KMS-11 (cell line): ENCODE measurements at regions not wholly inside any gene's neighbourhood (a gene's known extent, or its start where the extent isn't known, plus 50 kb on each side); places are given as distances from the start of the nearest gene placed in this dataset.

Experiments
- H2AFZ ChIP-seq: fragments of 200-600 bp; sonication (generic); 2 replicates; pipeline ENCODE4 v1.6.1; 2016; ENCODE audit warnings: antibody characterized with exemption, mixed run types, low read depth
- H3K27ac ChIP-seq: fragments of 200-600 bp; sonication (generic); 2 replicates; pipeline ENCODE4 v1.6.1; 2016; ENCODE audit warnings: mild to moderate bottlenecking, mixed run types
- H3K27me3 ChIP-seq: fragments of 200-600 bp; sonication (generic); 2 replicates; pipeline ENCODE4 v1.6.1; 2017; ENCODE audit warnings: mild to moderate bottlenecking, low read depth, mixed run types, moderate library complexity; ENCODE audit not compliant: insufficient read depth
- H3K36me3 ChIP-seq: fragments of 200-600 bp; sonication (generic); 2 replicates; pipeline ENCODE4 v1.6.1; 2017; ENCODE audit warnings: mild to moderate bottlenecking, mixed run types; ENCODE audit not compliant: insufficient read depth
- H3K4me1 ChIP-seq: fragments of 200-600 bp; sonication (generic); 2 replicates; pipeline ENCODE4 v1.6.1; 2016; ENCODE audit warnings: mild to moderate bottlenecking, low read depth, mixed run types; ENCODE audit not compliant: poor library complexity, severe bottlenecking
- H3K4me2 ChIP-seq: fragments of 200-600 bp; sonication (generic); 2 replicates; pipeline ENCODE4 v1.7.0; 2016; ENCODE audit warnings: mild to moderate bottlenecking, mixed run types
- H3K4me3 ChIP-seq: fragments of 200-600 bp; sonication (generic); IDR thresholded peaks from 2 replicates; pipeline ENCODE4 v1.6.1; 2017; ENCODE audit warnings: low read depth, low read length, mixed read lengths; ENCODE audit not compliant: insufficient read depth
- H3K79me2 ChIP-seq: fragments of 200-600 bp; sonication (generic); 2 replicates; pipeline ENCODE4 v1.6.1; 2016; ENCODE audit warnings: low read depth, mixed run types; ENCODE audit not compliant: insufficient read depth
- H3K9ac ChIP-seq: fragments of 200-600 bp; sonication (generic); 2 replicates; pipeline ENCODE4 v1.6.1; 2016; ENCODE audit warnings: mild to moderate bottlenecking, mixed run types
- H4K20me1 ChIP-seq: fragments of 200-600 bp; sonication (generic); 2 replicates; pipeline ENCODE4 v1.6.1; 2016; ENCODE audit warnings: mild to moderate bottlenecking, mixed run types; ENCODE audit not compliant: insufficient read depth
- CTCF ChIP-seq: fragments of 200-600 bp; sonication (generic); conservative IDR thresholded peaks from 2 replicates; pipeline ENCODE4 v1.6.1; 2017; ENCODE audit warnings: low read depth, mild to moderate bottlenecking, antibody characterized with exemption, low read length, moderate library complexity, mixed read lengths

DNA sequence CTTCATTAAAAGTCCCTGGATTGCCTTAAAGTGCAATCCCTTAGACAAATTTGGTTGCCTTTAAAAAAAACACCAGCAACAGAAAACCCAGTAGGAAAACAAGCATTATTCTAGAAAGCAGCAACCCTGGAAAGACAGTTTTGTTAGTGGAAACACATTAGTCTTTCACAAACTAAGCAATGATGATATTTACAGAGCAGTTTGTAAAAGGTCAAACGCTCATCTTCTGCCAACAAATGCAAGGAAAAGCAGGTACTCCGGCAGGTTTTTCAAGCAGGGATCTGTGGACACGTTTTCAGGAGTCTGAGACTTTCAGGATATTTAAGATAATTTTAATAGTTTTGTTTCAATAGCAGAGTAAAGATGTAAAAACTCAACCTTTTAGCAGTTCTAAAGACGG, 202.2 kb downstream of the EXOC5 start:
- no peak overlapping the region for H3K27ac ChIP-seq
- no peak overlapping the region for H2AFZ ChIP-seq
- H3K4me2 ChIP-seq, result no peak overlapping the region

GRCh38 chr14:57061009-57061711, 207.5 kb downstream of the EXOC5 start:
- H2AFZ ChIP-seq, result peak overlapping the region; percentile 47; the same call in 1 of the 2 replicates
- H3K4me2 ChIP-seq, result peak overlapping the region; percentile 89
- peak overlapping the region; percentile 96 for H3K27ac ChIP-seq
- no peaks in the 10 kb centered on the region for H3K27me3 ChIP-seq
- H3K36me3 ChIP-seq, result no peaks in the 10 kb centered on the region
- TF ChIP-seq CTCF, result no peak
- H3K4me1 ChIP-seq, result peaks cover 73% of the 10 kb centered on the region
- no peak overlapping the region for H3K4me3 ChIP-seq
- no peaks in the 10 kb centered on the region for H4K20me1 ChIP-seq
- peak overlapping the region; percentile 48; the same call in 1 of the 2 replicates for H3K9ac ChIP-seq
- no peaks in the 10 kb centered on the region for H3K79me2 ChIP-seq

More for the DNA sequence above, 202.2 kb downstream of the EXOC5 start:
- Histone ChIP-seq H3K27me3 (no peaks in the 10 kb centered on the region), H3K9ac (no peak overlapping the region), H4K20me1 (no peaks in the 10 kb centered on the region), H3K36me3 (no peaks in the 10 kb centered on the region), H3K4me1 (peaks cover 28% of the 10 kb centered on the region), H3K4me3 (no peak overlapping the region), H3K79me2 (no peaks in the 10 kb centered on the region)
- TF ChIP-seq CTCF, result no peak

- Histone ChIP-seq H3K27me3 (no peaks in the 10 kb centered on the region), H3K4me3 (no peak overlapping the region), H3K4me2 (peak overlapping the region; percentile 89), H4K20me1 (no peaks in the 10 kb centered on the region), H3K9ac (peak overlapping the region; percentile 48; the same call in 1 of the 2 replicates), H2AFZ (no peak overlapping the region), H3K36me3 (no peaks in the 10 kb centered on the region), H3K79me2 (no peaks in the 10 kb centered on the region), H3K4me1 (peaks cover 73% of the 10 kb centered on the region), H3K27ac (peak overlapping the region; percentile 96)
- no peak for TF ChIP-seq CTCF
These were observed 208.3 kb downstream of the EXOC5 start for GRCh38 chr14:57060276-57060955.

GRCh38 chr14:57058319-57058718, 210.4 kb downstream of the EXOC5 start:
- Histone ChIP-seq H3K9ac (peak overlapping the region; percentile 14; the same call in 1 of the 2 replicates), H3K4me1 (peaks cover 63% of the 10 kb centered on the region), H3K27ac (peak overlapping the region; percentile 96), H3K79me2 (no peaks in the 10 kb centered on the region), H2AFZ (peak overlapping the region; percentile 48; the same call in 1 of the 2 replicates), H3K27me3 (no peaks in the 10 kb centered on the region), H4K20me1 (no peaks in the 10 kb centered on the region), H3K4me2 (peak overlapping the region; percentile 89), H3K36me3 (no peaks in the 10 kb centered on the region), H3K4me3 (no peak overlapping the region)
- no peak for TF ChIP-seq CTCF
